Activated CD8-positive, alpha-beta memory T cell treated with anti-CD3 and anti-CD28 coated beads, Interleukin-2, amount 50 U/mL, for 48 hours (primary cell): ENCODE measurements at regions not wholly inside any gene's neighbourhood (a gene's known extent, or its start where the extent isn't known, plus 50 kb on each side); places are given as distances from the start of the nearest gene placed in this dataset.

Experiments used
- DNase-seq: peaks from one replicate; pipeline ENCODE4 v3.0.0-alpha.2; 2020

- DNase-seq: no peak
Measured at GRCh38 chr20:43304598-43304997, 114.9 kb upstream of the PTPRT start.

GRCh38 chr20:43302936-43303335 lies 113.2 kb upstream of the PTPRT start:
- DNase-seq: no peak

GRCh38 chr20:43300901-43301300 lies 111.2 kb upstream of the PTPRT start:
- no peak for DNase-seq

DNA sequence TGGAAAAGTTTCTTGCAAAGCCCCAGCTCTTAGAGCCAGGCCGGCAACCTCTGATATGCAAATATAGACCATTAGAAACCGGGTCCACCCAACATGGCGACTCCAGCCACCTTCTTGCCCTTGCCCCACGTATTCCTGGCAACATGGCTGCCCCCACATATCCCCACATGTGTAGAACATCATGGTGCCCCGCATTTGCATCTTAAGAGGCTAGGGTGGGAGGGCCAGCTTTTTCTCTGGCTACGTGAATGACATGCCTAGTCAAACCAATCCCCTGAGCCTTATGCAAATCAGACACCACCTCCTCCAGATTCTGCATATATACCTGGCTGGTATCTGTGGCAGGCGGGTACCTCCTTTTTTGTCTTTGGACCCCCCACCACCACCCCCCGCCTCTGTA lies 106.1 kb upstream of the PTPRT start:
- no peak for DNase-seq

DNA sequence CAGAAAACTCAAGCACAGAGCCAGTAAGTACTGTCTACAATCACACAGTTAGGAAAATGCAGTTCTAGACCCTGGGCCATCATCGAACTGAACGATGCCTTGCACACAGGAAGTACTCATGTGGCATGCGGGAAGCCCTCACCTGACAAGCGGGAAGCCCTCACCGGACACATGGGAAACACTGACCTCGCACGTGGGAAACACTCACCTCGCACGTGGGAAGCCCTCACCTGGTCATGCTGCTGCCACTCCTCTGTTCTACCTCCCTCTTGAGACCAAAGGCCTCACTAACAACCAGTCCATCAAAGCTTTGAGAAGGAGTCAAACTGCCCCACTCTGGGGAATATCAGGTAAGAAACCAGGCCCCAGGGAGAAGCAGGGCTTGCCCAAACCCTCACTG lies 105.6 kb upstream of the PTPRT start:
- DNase-seq: no peak

DNA sequence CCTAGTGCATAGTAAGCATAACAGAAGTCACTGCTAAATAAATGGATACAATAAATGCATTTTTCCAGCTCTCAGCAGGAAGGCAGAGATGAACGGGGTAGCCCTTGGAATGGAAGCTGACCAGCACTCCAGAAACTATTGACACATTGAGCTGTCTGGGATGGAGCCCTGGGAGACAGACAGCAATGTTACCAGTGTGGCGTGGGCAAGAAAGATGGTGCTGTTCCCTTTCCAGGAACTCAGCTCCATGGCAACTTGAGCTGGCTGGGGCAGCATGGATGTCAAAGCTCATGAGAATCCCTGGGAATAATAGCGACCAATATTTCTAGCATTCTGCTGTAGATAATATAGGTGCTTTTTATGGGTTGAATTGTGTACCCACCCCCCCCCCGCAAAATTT lies 104.3 kb upstream of the PTPRT start:
- no peak for DNase-seq

DNA sequence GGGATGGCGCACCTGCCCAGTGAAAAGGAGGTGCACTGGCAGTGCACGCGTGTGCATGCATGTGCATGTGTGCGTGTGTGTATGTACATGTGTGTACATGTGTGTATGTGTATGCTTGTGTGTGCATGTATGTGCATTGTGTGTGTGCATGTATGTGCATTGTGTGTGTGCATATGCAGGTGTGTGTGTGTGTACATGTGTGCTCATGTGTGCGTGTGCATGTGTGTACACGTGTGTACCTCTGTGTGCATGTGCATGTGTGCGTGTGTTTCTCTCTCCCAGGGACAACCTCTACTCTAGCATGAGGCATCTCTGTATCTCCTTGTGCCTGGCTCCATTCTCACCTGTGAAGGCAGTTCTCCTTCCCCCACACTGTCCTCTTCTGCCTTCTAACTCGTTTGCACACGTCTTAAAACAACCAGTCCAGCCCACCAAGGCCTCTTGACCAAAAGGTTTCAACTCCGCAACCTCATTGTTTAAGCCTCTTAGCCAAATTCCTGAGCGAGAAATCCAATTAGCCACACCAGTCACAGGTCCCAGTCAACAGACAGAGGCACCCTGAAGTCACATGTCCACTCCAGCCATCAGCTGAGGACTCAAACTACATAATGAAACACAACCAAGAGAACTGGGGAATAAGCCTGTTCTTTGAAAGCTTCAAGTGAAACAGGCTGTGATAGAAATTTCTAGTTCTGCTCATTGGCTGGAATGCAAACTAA lies 103.5 kb upstream of the PTPRT start:
- DNase-seq: no peak

- DNase-seq: no peak
Measured at GRCh38 chr20:43292222-43292621, 102.5 kb upstream of the PTPRT start.

GRCh38 chr20:43287637-43288036 lies 97.9 kb upstream of the PTPRT start:
- no peak for DNase-seq

DNA sequence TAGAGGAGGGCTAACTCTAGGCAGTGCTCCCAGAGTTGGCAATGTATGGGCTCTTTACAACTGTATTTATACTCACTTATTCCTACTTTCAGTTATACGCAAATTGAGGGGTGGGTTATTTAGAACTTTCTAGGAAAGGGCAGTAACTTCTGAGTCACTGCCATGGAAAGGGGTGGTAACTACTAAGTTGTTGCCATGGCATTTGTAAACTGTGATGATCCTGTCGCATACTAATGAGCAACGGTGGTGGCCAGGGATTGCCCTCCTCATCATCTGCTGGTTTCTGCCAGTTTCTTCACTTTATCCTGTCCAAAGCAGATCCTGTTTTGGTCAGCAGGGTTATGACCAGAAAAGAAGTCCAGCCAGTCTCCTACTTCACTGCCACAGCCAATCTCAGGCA lies 95.5 kb upstream of the PTPRT start:
- DNase-seq: no peak

DNA sequence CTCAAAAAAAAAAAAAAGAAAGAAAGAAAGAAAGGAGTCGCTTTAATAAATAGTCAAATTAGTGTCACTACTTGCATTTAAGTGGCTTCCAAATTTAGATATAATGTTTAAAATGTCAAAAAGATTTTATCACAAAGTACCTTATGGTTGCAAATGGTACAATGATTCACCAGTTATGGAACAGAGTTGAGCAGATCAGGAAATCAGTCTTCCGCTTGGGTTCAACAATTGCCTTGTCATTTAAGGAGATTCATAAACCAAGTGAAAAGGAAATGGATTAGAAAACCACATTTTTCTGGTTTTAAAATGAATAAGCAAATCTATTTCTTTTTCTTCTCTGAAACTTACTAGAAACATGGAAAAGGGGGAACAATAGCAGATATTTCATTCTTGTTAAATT lies 94.8 kb upstream of the PTPRT start:
- no peak for DNase-seq

- DNase-seq: no peak
Measured at GRCh38 chr20:43283126-43283525, 93.4 kb upstream of the PTPRT start.

DNA sequence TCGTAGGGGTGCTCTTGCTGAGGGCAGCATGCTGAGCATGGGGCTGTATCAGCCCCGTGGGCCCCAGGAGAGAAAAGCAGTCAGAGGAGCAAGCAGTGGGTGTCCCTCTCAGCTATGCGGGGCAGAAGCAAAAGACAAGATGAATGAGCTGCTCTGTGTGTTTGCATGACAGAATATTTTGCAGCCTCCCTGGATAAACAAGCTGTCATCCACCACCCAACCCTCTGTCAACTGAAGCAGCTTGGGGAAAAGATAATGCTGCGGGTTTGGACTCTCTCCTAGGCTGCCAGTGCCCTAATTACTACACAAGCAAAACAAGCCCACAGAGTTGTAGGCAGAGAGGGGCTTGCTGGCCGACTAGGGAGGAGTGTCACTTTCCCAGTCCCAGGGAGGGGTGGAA lies 82.3 kb upstream of the PTPRT start:
- no peak for DNase-seq

DNA sequence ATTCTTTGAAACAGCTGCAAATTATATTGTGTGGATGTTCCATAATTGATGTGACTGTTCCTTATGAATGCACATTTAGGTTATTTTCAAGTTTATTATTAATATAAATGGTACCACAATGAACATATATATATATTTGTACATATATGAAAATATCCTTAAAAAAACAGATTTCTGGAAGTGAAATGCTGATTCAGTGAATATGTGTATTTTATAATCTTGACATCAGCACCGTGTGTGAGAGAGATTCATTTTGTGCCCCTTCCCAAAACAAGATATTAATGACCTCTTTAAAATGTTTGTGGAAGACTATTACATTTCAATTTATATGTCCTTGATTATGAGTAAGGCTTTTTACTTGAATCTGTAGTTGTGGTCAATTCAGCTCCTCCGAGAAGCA lies 75.7 kb upstream of the PTPRT start:
- no peak for DNase-seq

DNA sequence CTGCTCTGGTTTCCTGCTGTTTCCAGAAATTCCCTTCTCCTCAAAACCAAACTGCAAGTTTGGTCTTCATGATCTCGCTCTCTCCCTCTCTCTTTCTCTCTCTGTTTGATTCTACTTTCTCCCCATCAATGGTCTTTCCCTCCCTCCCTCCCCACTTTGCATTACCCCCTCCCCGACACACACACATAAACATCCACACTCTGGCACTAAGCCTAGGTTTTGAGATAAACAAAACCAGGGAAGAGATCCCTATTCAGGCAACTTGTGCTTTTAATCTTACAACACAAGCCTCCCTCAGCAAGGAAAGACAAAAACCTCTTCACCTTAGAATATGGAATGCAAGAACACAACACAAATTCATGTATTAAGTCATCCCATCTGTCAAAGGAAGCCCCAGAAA lies 73.5 kb upstream of the PTPRT start:
- no peak for DNase-seq

GRCh38 chr20:43262341-43262740 lies 72.6 kb upstream of the PTPRT start:
- DNase-seq: no peak

GRCh38 chr20:43255877-43256276 lies 66.2 kb upstream of the PTPRT start:
- DNase-seq: no peak

DNA sequence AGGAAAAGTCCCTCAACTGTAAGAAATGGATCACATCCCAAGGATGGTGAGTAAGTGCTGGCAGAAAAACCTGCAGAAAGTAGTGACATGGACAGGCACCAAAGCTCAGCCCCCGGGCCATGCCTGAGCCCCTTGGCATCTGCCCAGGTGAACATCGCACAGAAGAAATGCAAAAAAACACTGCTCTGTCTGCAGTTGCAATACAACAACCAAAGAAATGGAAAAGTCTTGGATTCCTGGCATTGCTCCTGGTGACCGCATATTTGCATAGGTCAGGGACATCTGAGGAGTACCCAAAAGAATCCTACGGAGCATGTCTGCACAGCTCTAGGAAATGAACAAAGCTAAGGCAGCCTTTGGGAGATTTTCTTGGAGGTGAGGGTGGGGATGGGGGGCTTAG lies 63.1 kb upstream of the PTPRT start:
- no peak for DNase-seq

- DNase-seq: no peak
Measured at GRCh38 chr20:43248341-43248740, 58.6 kb upstream of the PTPRT start.

GRCh38 chr20:43247361-43247760 lies 57.7 kb upstream of the PTPRT start:
- no peak for DNase-seq

DNA sequence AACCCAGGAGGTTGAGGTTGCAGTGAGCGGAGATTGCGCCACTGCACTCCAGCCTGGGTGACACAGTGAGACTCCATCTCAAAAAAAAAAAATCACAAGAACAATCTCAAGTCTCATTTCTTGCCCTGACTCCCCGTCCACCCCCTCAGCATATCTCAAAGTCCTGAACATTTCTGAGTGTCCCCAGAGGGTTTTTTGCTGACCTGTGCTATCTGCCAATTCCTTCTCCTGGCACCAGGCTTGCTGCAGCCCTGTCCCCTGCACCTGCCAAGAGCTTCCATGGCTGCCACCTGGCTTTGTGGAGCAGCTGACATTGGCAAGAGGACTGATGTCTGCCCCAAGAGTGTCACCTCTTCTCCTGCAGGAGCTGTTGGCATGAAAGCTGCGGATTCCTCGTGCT lies 54.9 kb upstream of the PTPRT start:
- no peak for DNase-seq

DNA sequence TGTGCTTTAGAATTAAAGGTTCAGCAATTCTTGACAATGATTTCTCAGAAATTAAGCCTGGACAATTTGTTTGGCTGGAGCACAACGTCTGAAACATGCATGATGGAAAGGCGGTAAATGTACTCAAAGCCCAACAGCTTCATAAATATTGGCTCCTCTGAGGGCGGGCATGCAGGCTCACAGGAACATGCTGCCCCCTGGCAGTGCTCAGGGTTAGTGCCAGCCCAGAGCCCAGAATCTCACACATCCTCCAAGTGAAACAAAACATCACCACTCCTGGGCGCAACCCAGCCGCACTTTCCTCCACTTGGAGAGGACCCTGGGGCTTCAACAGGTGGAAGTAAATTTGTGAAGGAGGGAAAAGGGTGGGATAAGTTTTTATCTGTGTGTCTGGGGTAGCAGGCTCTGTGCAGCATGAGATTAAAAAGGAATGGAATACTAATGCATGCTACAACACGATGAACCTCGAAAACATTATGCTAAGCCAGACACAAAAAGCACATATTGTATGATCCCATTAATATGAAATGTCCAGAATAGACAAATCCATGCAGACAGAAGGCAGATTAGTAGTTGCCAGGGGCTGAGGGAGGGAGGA lies 54.1 kb upstream of the PTPRT start:
- DNase-seq: no peak

DNA sequence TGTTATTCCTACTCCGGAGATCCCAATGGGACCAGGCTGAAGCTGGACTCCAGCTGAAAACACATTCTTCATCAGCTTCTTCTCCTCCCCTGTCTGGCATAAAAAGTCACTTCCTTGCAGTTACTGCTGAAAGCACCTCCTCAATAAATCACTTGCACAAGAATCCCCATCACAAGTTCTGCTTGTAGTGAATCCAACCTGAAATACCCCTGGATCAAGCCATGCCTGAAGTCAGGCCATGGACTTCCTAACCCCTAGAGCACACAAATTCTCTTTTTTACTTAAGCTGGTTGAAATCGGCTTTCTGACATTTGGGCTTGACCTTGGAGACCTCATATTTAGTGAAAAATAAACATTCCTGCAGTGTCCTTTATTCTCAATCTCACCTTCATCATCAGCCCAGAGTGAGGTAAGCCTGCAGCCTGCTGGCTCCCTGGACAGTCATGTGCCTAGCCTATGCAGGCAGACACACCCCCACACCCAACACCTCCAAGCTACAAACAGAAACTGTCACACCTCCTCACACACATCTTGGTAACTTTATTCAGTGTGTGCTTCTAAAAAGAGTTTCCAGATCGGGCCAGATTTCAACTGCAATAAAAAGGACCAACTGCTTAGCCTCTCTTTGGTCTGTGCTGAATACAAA lies 51.5 kb upstream of the PTPRT start:
- no peak for DNase-seq
